ENCODE measurements at regions not wholly inside any gene's neighbourhood (a gene's known extent, or its start where the extent isn't known, plus 50 kb on each side); places are given as distances from the start of the nearest gene placed in this dataset.

DNA sequence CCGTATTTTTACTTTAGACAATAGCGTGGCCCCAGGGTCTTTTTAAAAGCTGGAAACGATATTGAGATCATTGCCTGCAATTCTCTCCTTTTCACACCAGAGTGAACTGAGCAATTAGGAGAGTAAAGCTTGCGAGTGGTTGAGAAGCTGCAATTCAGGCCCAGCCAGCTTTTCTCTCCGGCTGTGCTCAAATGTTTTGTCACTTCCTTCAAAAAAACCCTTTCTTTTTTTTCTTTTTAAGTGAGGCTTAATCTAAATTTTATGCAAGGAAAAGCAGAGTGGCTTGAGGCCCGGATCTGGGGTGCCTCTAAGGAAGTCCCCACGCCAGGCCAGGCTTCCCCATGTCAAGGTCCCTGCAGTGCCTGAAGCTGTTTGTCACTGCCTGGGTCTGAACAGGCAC is 433.9 kb downstream of the GLRX3 start:
- DNase-seq (ENCODE audit: low read depth, low spot score) (no peak), FAIRE-seq (no peak)
- no peak overlapping the region for H3K9ac ChIP-seq (ENCODE audit: control insufficient read depth, extremely low read depth, insufficient read depth, low read length)
- no peaks in the 10 kb centered on the region for H3K36me3 ChIP-seq (ENCODE audit: control insufficient read depth in 2 of 2, extremely low read depth in 1 of 2, insufficient read depth in 2 of 2, low read length in 2 of 2)
- dilution Hi-C loops (cut with MboI; ENCODE audit: extremely low pct_ligation_motif_present, low sequenced_read_pairs) = no loop called here
- no peaks in the 10 kb centered on the region for H3K27me3 ChIP-seq (ENCODE audit: control insufficient read depth, extremely low read depth, insufficient read depth, low read length)
- H3K9me1 ChIP-seq (ENCODE audit: control insufficient read depth, extremely low read depth, insufficient read depth, low read length) = no peaks in the 10 kb centered on the region
- no peak overlapping the region for H3K4me2 ChIP-seq (ENCODE audit: control insufficient read depth, extremely low read depth, insufficient read depth, low read depth, low read length)
- H3K4me3 ChIP-seq (ENCODE audit: control insufficient read depth in 2 of 3, extremely low read depth in 1 of 3, insufficient read depth in 2 of 3, low read depth in 1 of 3, low read length in 3 of 3) = no peak overlapping the region
- no peaks in the 10 kb centered on the region for H4K20me1 ChIP-seq (ENCODE audit: control insufficient read depth, extremely low read depth, insufficient read depth, low read length)
- no peak overlapping the region for H3K27ac ChIP-seq (ENCODE audit: control insufficient read depth, insufficient read depth, low read length)
- no peaks in the 10 kb centered on the region for H3K4me1 ChIP-seq (ENCODE audit: control insufficient read depth, extremely low read depth, insufficient read depth, low read length)
- H2AFZ ChIP-seq (ENCODE audit: control insufficient read depth, low read length) = no peak overlapping the region
- H3K9me3 ChIP-seq (ENCODE audit: control insufficient read depth, low read depth, low read length) = peaks cover 12% of the 10 kb centered on the region
- no peaks in the 10 kb centered on the region for H3K79me2 ChIP-seq (ENCODE audit: control insufficient read depth, insufficient read depth, low read length)
- TF ChIP-seq EZH2 (IDR thresholded peaks at IDR 0.05; ENCODE audit: low read length) (no peak), CTCF (optimal IDR thresholded peaks at IDR 0.05 in 1 of 3, IDR thresholded peaks at IDR 0.05 in 1 of 3, conservative IDR thresholded peaks at IDR 0.05 in 1 of 3; ENCODE audit: extremely low read depth in 1 of 3, insufficient read depth in 2 of 3, low read length in 3 of 3) (no peak)

GRCh38 chr10:130571674-130572073 is 435.5 kb downstream of the GLRX3 start:
- Histone ChIP-seq H3K9ac (ENCODE audit: control insufficient read depth, extremely low read depth, insufficient read depth, low read length) (no peak overlapping the region), H2AFZ (ENCODE audit: control insufficient read depth, low read length) (no peak overlapping the region), H3K4me1 (ENCODE audit: control insufficient read depth, extremely low read depth, insufficient read depth, low read length) (no peaks in the 10 kb centered on the region), H3K27me3 (ENCODE audit: control insufficient read depth, extremely low read depth, insufficient read depth, low read length) (no peaks in the 10 kb centered on the region), H3K4me2 (ENCODE audit: control insufficient read depth, extremely low read depth, insufficient read depth, low read depth, low read length) (no peak overlapping the region), H3K9me3 (ENCODE audit: control insufficient read depth, low read depth, low read length) (peaks cover 14% of the 10 kb centered on the region), H3K4me3 (ENCODE audit: control insufficient read depth in 2 of 3, extremely low read depth in 1 of 3, insufficient read depth in 2 of 3, low read depth in 1 of 3, low read length in 3 of 3) (no peak overlapping the region), H3K36me3 (ENCODE audit: control insufficient read depth in 2 of 2, extremely low read depth in 1 of 2, insufficient read depth in 2 of 2, low read length in 2 of 2) (no peaks in the 10 kb centered on the region), H4K20me1 (ENCODE audit: control insufficient read depth, extremely low read depth, insufficient read depth, low read length) (no peaks in the 10 kb centered on the region), H3K79me2 (ENCODE audit: control insufficient read depth, insufficient read depth, low read length) (no peaks in the 10 kb centered on the region), H3K27ac (ENCODE audit: control insufficient read depth, insufficient read depth, low read length) (no peak overlapping the region), H3K9me1 (ENCODE audit: control insufficient read depth, extremely low read depth, insufficient read depth, low read length) (no peaks in the 10 kb centered on the region)
- dilution Hi-C loops (cut with MboI; ENCODE audit: extremely low pct_ligation_motif_present, low sequenced_read_pairs) = no loop called here
- no peak for FAIRE-seq
- no peak for DNase-seq (ENCODE audit: low read depth, low spot score)
- no peak for TF ChIP-seq EZH2 (IDR thresholded peaks at IDR 0.05; ENCODE audit: low read length)
- no peak for TF ChIP-seq CTCF (optimal IDR thresholded peaks at IDR 0.05 in 1 of 3, IDR thresholded peaks at IDR 0.05 in 1 of 3, conservative IDR thresholded peaks at IDR 0.05 in 1 of 3; ENCODE audit: extremely low read depth in 1 of 3, insufficient read depth in 2 of 3, low read length in 3 of 3)
